LNCaP clone FGC (cell line): ENCODE measurements at regions not wholly inside any gene's neighbourhood (a gene's known extent, or its start where the extent isn't known, plus 50 kb on each side); places are given as distances from the start of the nearest gene placed in this dataset.

Source experiments
- DNase-seq: peaks from one replicate; pipeline ENCODE4 v3.0.0-alpha.2; 2011; ENCODE audit warnings: low read depth
- H3K4me3 ChIP-seq: 2 replicates; pipeline ENCODE4 v1.5.1; 2011; ENCODE audit warnings: mild to moderate bottlenecking, low read depth, low read length, control low read depth
- CTCF ChIP-seq: IDR thresholded peaks from 2 replicates; pipeline ENCODE4 v1.5.1; 2012; ENCODE audit warnings: mild to moderate bottlenecking; ENCODE audit not compliant: control insufficient read depth, insufficient read depth; ENCODE audit errors: extremely low read depth

GRCh38 chr22:27404441-27404840 is 397.1 kb downstream of the MN1 start:
- TF ChIP-seq CTCF, result no peak
- H3K4me3 ChIP-seq, result no peak overlapping the region
- DNase-seq, result no peak

GRCh38 chr22:27405672-27406388 is 395.7 kb downstream of the MN1 start:
- no peak for DNase-seq
- peak; percentile 77 for TF ChIP-seq CTCF
- H3K4me3 ChIP-seq, result no peak overlapping the region

- no peak overlapping the region for H3K4me3 ChIP-seq
- no peak for DNase-seq
- no peak for TF ChIP-seq CTCF
Observed at GRCh38 chr22:27406389-27406861, 395.1 kb downstream of the MN1 start.

GRCh38 chr22:27407369-27407985 is 394.1 kb downstream of the MN1 start:
- no peak overlapping the region for H3K4me3 ChIP-seq
- TF ChIP-seq CTCF, result no peak
- DNase-seq, result no peak

- TF ChIP-seq CTCF, result no peak
Observed at GRCh38 chr22:27408068-27408467, 393.5 kb downstream of the MN1 start.

GRCh38 chr22:27409299-27409698 is 392.3 kb downstream of the MN1 start:
- TF ChIP-seq CTCF, result no peak
- H3K4me3 ChIP-seq, result no peak overlapping the region
- no peak for DNase-seq

More at GRCh38 chr22:27408068-27408467, 393.5 kb downstream of the MN1 start:
- no peak overlapping the region for H3K4me3 ChIP-seq
- no peak for DNase-seq
